GM21367 (cell line): ENCODE measurements at regions not wholly inside any gene's neighbourhood (a gene's known extent, or its start where the extent isn't known, plus 50 kb on each side); places are given as distances from the start of the nearest gene placed in this dataset.

Source experiments
- ATAC-seq: cut with Tn5 transposase; IDR thresholded peaks from one replicate; pipeline ENCODE4 v1.9.1; 2021; ENCODE audit not compliant: unreplicated experiment

- ATAC-seq = no peak
Measured at GRCh38 chr21:28758042-28758882, 234.4 kb downstream of the LTN1 start.

GRCh38 chr21:28754862-28755261 is 237.8 kb downstream of the LTN1 start:
- ATAC-seq = no peak

- ATAC-seq = no peak
Measured at GRCh38 chr21:28754127-28754611, 238.5 kb downstream of the LTN1 start.

- ATAC-seq = no peak
Measured at GRCh38 chr21:28752131-28752530, 240.5 kb downstream of the LTN1 start.

GRCh38 chr21:28751176-28751575 is 241.5 kb downstream of the LTN1 start:
- ATAC-seq = no peak

- no peak for ATAC-seq
Measured at GRCh38 chr21:28750565-28750964, 242.1 kb downstream of the LTN1 start.

- ATAC-seq = no peak
Measured at GRCh38 chr21:28749536-28749935, 243.1 kb downstream of the LTN1 start.

GRCh38 chr21:28747464-28747863 is 245.2 kb downstream of the LTN1 start:
- ATAC-seq = no peak

GRCh38 chr21:28746166-28746565 is 246.5 kb downstream of the LTN1 start:
- no peak for ATAC-seq

- peak; percentile 80 for ATAC-seq
Measured at GRCh38 chr21:28745131-28746016, 247.3 kb downstream of the LTN1 start.

GRCh38 chr21:28743723-28744122 is 249.0 kb downstream of the LTN1 start:
- no peak for ATAC-seq

GRCh38 chr21:28742527-28742926 is 250.2 kb downstream of the LTN1 start:
- ATAC-seq = no peak

GRCh38 chr21:28740125-28740524 is 252.6 kb downstream of the LTN1 start:
- no peak for ATAC-seq

- peak; percentile 55 for ATAC-seq
Measured at GRCh38 chr21:28738882-28739281, 253.8 kb downstream of the LTN1 start.

- ATAC-seq = no peak
Measured at GRCh38 chr21:28738420-28738704, 254.3 kb downstream of the LTN1 start.

GRCh38 chr21:28737674-28738419 is 254.8 kb downstream of the LTN1 start:
- no peak for ATAC-seq

- no peak for ATAC-seq
Measured at GRCh38 chr21:28734522-28735175, 258.0 kb downstream of the LTN1 start.

- ATAC-seq = no peak
Measured at GRCh38 chr21:28731700-28732321, 260.9 kb downstream of the LTN1 start.

- ATAC-seq = no peak
Measured at GRCh38 chr21:28729887-28730286, 262.8 kb downstream of the LTN1 start.

- ATAC-seq = no peak
Measured at GRCh38 chr21:28727809-28728208, 264.9 kb downstream of the LTN1 start.
